ENCODE measurements at regions not wholly inside any gene's neighbourhood (a gene's known extent, or its start where the extent isn't known, plus 50 kb on each side); places are given as distances from the start of the nearest gene placed in this dataset.

DNA sequence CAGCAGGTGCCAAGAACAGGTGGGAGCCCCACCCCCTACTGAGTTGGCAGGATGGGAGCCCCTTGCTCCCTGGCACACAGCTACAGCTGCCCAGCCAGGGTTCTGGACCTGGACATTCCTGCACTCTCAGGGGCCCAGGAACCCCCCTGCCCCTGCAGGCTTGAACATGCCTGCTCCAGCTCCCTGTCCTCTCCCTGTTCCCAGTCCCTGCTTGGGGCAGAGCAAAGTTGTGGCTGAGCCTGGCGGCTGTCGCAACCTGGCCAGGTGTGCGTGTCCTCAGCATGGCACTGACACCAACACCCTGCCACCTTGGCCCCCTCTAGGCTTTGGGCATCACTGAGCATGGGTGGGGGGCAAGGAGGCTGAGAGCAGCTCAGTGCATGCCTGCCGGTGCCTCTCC is 491.2 kb upstream of the NOX3 start:
- TF ChIP-seq, protein P1, sequence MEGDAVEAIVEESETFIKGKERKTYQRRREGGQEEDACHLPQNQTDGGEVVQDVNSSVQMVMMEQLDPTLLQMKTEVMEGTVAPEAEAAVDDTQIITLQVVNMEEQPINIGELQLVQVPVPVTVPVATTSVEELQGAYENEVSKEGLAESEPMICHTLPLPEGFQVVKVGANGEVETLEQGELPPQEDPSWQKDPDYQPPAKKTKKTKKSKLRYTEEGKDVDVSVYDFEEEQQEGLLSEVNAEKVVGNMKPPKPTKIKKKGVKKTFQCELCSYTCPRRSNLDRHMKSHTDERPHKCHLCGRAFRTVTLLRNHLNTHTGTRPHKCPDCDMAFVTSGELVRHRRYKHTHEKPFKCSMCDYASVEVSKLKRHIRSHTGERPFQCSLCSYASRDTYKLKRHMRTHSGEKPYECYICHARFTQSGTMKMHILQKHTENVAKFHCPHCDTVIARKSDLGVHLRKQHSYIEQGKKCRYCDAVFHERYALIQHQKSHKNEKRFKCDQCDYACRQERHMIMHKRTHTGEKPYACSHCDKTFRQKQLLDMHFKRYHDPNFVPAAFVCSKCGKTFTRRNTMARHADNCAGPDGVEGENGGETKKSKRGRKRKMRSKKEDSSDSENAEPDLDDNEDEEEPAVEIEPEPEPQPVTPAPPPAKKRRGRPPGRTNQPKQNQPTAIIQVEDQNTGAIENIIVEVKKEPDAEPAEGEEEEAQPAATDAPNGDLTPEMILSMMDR (IDR thresholded peaks at IDR 0.05; ENCODE audit: insufficient read depth, low read length), result no peak
- TF ChIP-seq GABPA (IDR thresholded peaks at IDR 0.05; ENCODE audit: low read depth), result no peak
- TF ChIP-seq, protein P2, sequence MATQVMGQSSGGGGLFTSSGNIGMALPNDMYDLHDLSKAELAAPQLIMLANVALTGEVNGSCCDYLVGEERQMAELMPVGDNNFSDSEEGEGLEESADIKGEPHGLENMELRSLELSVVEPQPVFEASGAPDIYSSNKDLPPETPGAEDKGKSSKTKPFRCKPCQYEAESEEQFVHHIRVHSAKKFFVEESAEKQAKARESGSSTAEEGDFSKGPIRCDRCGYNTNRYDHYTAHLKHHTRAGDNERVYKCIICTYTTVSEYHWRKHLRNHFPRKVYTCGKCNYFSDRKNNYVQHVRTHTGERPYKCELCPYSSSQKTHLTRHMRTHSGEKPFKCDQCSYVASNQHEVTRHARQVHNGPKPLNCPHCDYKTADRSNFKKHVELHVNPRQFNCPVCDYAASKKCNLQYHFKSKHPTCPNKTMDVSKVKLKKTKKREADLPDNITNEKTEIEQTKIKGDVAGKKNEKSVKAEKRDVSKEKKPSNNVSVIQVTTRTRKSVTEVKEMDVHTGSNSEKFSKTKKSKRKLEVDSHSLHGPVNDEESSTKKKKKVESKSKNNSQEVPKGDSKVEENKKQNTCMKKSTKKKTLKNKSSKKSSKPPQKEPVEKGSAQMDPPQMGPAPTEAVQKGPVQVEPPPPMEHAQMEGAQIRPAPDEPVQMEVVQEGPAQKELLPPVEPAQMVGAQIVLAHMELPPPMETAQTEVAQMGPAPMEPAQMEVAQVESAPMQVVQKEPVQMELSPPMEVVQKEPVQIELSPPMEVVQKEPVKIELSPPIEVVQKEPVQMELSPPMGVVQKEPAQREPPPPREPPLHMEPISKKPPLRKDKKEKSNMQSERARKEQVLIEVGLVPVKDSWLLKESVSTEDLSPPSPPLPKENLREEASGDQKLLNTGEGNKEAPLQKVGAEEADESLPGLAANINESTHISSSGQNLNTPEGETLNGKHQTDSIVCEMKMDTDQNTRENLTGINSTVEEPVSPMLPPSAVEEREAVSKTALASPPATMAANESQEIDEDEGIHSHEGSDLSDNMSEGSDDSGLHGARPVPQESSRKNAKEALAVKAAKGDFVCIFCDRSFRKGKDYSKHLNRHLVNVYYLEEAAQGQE (IDR thresholded peaks at IDR 0.05; ENCODE audit: insufficient replicate concordance, low read depth), result no peak
- no peak for TF ChIP-seq POLR2AphosphoS5 (IDR thresholded peaks at IDR 0.05; ENCODE audit: low read depth)
- TF ChIP-seq SPI1 (IDR thresholded peaks at IDR 0.05; ENCODE audit: borderline replicate concordance, low read depth), result no peak
